H1 (cell line): ENCODE measurements at regions not wholly inside any gene's neighbourhood (a gene's known extent, or its start where the extent isn't known, plus 50 kb on each side); places are given as distances from the start of the nearest gene placed in this dataset.

Experiments
- KDM5A ChIP-seq: fragments of 200-600 bp; IDR thresholded peaks from 2 replicates; pipeline ENCODE4 v1.7.1; 2012; ENCODE audit warnings: mild to moderate bottlenecking, low read length, inconsistent platforms, mixed read lengths
- TEAD4 ChIP-seq: IDR thresholded peaks from 2 replicates; pipeline ENCODE4 v1.6.1; 2012; ENCODE audit warnings: low read depth, low read length, inconsistent platforms, mixed read lengths

- TF ChIP-seq TEAD4 (no peak), KDM5A (no peak)
These were observed 73.3 kb downstream of the LSM5 start (continued) for GRCh38 chr7:32416846-32417245.
